Upper lobe of left lung (tissue), 4 donors: ENCODE measurements at regions not wholly inside any gene's neighbourhood (a gene's known extent, or its start where the extent isn't known, plus 50 kb on each side); places are given as distances from the start of the nearest gene placed in this dataset.

Experiments used
- CTCF ChIP-seq, 6 experiments: fragments of 450-650 bp in 4 of 6; fragments of 200-600 bp in 2 of 6; sonication (generic) in 2 of 6; IDR thresholded peaks; one replicate each; pipeline ENCODE4 v1.5.1; 2016 to 2019; ENCODE audit warnings: antibody characterized with exemption in 6 of 6
- POLR2A ChIP-seq, 4 donors: fragments of 450-650 bp; IDR thresholded peaks; one replicate each; pipeline ENCODE4 v1.5.1; 2016 to 2017; ENCODE audit warnings: antibody characterized with exemption in 4 of 4, mild to moderate bottlenecking in 2 of 4
- POLR2AphosphoS5 ChIP-seq, 2 donors: sonication (generic); formaldehyde crosslinking; IDR thresholded peaks; one replicate each; pipeline ENCODE4 v1.5.1; 2017; ENCODE audit warnings: antibody characterized with exemption in 2 of 2

- TF ChIP-seq CTCF (IDR thresholded peaks at IDR 0.05): no peak
- no peak for TF ChIP-seq POLR2AphosphoS5 (IDR thresholded peaks at IDR 0.05)
- no peak for TF ChIP-seq POLR2A (IDR thresholded peaks at IDR 0.05)
Measured at GRCh38 chr2:13495051-13495450, 778.3 kb downstream of the TRIB2 start.
